ENCODE measurements at regions not wholly inside any gene's neighbourhood (a gene's known extent, or its start where the extent isn't known, plus 50 kb on each side); places are given as distances from the start of the nearest gene placed in this dataset.

GRCh38 chr2:15782009-15782751 is 158.2 kb upstream of the MYCN start:
- peak; percentile 16 for DNase-seq

GRCh38 chr2:15782769-15783294 is 157.5 kb upstream of the MYCN start:
- DNase-seq = no peak

DNA sequence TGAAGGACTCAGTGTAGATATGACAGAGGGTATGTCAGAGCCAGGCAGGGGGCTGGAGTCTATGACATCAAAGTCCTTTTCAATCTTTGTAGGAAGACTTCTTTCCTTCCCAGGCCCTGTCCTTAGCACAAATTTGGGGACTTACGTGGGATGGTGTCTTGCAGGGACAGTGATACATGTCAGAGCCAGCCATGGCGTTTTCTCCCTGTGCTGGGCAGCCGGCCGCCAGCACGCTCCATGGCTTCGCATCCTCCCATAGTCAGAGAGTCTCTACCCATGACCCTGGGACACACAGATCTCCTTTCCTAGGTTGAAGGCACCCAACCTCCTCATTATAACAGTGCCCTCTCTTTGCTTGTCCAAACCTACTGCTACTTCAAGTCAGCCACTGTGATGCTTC is 156.9 kb upstream of the MYCN start:
- no peak for DNase-seq

DNA sequence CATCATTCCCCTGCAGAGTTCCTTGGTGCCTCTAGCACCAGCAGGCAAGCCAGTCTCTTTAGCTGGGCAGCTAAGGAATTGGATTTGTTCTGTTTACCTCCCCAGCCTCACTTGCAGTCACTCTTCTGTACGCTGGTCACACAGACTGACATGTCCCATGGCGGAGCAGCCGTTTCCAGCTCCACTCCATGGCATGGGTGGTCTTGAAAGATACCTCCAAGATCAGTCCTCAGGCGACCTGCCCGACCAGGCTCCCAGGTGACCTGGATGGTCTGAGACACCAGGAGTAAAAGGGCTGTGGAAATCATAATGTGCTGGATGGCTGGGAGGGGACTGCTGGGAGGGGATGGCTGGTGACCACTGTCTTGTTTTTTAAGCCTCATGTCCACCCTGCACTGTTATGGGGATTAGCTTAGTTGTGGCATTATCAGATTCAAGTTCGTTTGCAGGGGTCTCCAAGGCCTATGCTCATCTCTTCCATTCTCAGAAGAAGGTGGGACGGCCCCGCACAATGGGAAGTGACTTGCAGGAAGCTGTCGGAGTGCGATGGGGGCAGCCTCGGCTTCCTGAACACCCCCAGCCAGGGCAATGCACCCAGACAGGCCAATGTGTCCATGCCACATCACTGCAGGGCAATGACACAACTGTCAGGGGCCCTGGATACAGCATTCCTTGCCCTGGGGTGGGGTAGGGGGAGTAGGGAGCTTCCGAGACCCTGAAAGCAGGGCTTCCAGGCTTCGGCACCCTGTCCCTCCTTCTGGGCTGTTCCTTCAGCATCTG is 156.1 kb upstream of the MYCN start:
- DNase-seq = no peak

GRCh38 chr2:15784886-15785801 is 155.2 kb upstream of the MYCN start:
- no peak for DNase-seq

DNA sequence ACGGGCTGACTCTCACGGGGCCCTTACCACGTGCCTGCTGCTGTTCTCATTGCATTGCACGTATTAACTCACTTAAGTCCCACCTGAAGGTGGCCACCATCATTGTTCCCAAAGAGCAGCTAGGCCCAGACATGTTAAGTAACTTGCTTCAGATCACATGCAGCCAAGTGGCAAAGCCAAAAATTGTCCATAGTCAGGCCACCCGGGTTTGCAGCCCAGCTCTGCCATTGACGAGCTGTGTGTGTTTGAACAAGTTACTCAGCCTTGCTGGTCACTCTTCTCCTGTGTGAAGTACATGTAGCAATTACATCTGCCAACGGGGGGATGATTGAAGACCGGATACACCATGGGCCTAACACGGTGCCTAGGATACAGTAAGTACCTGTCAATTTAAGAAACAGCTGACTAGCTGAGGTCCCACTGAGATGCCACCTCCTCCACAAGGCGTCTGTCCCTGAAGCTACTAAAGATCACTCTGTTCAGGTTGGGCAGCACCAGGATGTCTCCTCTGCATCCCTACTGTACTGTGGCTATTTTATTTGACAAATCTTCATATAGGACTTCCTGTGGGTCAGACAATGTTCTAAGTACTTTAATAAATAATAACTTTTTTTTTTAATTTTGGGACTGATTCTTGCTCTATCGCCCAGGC is 154.2 kb upstream of the MYCN start:
- no peak for DNase-seq

GRCh38 chr2:15786901-15787300 is 153.4 kb upstream of the MYCN start:
- no peak for DNase-seq

- DNase-seq = no peak
These were observed 152.6 kb upstream of the MYCN start for GRCh38 chr2:15787535-15788454.

- no peak for DNase-seq
These were observed 151.9 kb upstream of the MYCN start for GRCh38 chr2:15788455-15788829.

- no peak for DNase-seq
These were observed 151.5 kb upstream of the MYCN start for GRCh38 chr2:15788830-15789229.

DNA sequence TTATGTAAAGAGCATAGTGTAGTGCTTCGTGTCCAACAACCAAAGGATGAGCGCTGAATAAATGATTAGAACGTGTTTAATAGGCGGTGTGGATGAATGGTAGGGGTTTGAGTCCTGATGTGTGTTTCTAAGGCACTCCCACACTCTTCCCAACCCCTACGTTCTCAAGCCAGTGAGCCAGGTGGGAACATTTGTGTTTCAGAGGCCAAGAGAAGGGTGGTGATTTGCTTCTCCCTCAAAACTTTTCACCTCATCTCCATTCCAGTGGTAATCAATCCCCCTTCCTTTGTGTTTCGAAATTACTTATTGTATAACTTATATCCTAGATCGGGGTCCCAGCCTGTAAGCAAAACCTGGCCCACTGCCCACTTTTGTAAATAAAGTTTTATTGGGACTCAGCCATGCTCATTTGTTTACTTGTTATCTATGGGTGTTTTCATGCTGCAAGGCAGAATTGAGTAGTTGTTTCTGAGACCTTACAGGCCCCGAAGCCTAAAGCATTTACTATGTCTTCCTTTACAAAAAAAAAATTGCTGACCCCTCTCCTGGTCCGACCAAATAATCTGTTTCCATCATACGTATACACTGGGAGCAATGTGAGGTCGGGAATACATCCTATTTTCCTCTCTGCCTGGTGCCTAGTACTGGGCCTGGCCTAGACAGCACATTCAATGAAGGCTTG is 150.8 kb upstream of the MYCN start:
- no peak for DNase-seq

DNA sequence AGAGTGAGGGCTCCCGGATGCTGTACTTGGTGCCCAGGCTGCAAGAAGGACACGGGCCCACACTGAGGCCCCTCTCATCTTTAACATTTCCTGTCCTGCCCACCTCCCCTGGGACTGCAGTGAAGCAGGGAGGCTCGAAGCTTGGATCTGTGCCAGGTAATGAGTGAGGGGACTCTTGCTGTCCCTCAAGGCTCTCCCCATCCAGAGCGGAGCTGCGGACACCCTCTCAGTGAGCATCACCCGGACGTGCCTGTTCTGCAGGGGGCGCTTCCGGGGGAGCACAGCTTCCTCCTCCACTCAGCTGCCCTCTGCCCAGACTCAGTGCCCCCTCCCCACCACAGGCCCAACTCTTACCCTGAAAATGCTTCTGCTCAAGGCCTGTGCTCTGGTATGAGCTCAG is 150.0 kb upstream of the MYCN start:
- DNase-seq = no peak

GRCh38 chr2:15790838-15791237 is 149.5 kb upstream of the MYCN start:
- DNase-seq = no peak

DNA sequence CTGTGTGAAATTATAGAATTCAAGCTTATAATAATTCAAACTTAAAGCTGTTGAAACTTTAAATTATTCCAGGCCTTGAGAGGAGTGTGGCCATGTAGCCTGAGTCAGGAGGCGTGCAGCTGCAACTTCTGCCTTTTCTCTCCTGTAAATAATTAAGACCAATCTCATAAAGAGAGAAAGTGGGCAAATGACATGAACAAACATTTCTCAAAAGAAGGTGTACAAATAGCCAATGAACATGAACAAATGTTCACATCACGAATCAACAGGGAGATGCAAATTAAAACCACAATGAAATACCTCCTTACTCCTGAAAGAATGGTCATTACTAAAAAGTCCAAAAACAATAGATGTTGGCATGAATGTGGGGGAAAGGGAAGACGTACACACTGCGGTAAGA is 149.1 kb upstream of the MYCN start:
- DNase-seq = no peak

GRCh38 chr2:15792331-15792730 is 148.0 kb upstream of the MYCN start:
- no peak for DNase-seq

- DNase-seq = no peak
These were observed 147.1 kb upstream of the MYCN start for GRCh38 chr2:15793078-15793913.

GRCh38 chr2:15793978-15794377 is 146.4 kb upstream of the MYCN start:
- no peak for DNase-seq

- DNase-seq = no peak
These were observed 145.7 kb upstream of the MYCN start for GRCh38 chr2:15794608-15795134.

GRCh38 chr2:15795426-15795825 is 144.9 kb upstream of the MYCN start:
- no peak for DNase-seq

All from fibroblast of skin of scalp (primary cell).